Immature natural killer cell (primary cell): ENCODE measurements at regions not wholly inside any gene's neighbourhood (a gene's known extent, or its start where the extent isn't known, plus 50 kb on each side); places are given as distances from the start of the nearest gene placed in this dataset.

Source experiments
- DNase-seq, 3 donors: peaks; one replicate each; pipeline ENCODE4 v3.0.0; 2022; ENCODE audit warnings: mixed read lengths in 1 of 3
- H3K27ac Mint-ChIP-seq, 6 donors: one replicate each; pipeline ENCODE4 v1.8.0; 2020; ENCODE audit warnings: mixed read lengths in 6 of 6, mild to moderate bottlenecking in 5 of 6, inconsistent platforms in 4 of 6, moderate library complexity in 3 of 6
- H3K27me3 Mint-ChIP-seq, 3 donors: one replicate each; pipeline ENCODE4 v1.8.0; 2020 to 2021; ENCODE audit warnings: low read depth in 3 of 3, mild to moderate bottlenecking in 3 of 3, mixed read lengths in 3 of 3, moderate library complexity in 3 of 3, inconsistent platforms in 1 of 3
- H3K36me3 Mint-ChIP-seq, 3 donors: one replicate each; pipeline ENCODE4 v1.8.0; 2020; ENCODE audit warnings: mixed read lengths in 3 of 3, inconsistent platforms in 2 of 3, mild to moderate bottlenecking in 2 of 3
- H3K4me1 Mint-ChIP-seq, 2 donors: one replicate each; pipeline ENCODE4 v1.8.0; 2020; ENCODE audit warnings: inconsistent platforms in 2 of 2, mild to moderate bottlenecking in 2 of 2, mixed read lengths in 2 of 2, moderate library complexity in 1 of 2
- H3K4me3 Mint-ChIP-seq, 5 donors: one replicate each; pipeline ENCODE4 v1.8.0; 2020; ENCODE audit warnings: mild to moderate bottlenecking in 5 of 5, mixed read lengths in 5 of 5, inconsistent platforms in 3 of 5, moderate library complexity in 3 of 5
- H3K9me3 Mint-ChIP-seq, 6 donors: one replicate each; pipeline ENCODE4 v1.8.0; 2020; ENCODE audit warnings: mild to moderate bottlenecking in 6 of 6, mixed read lengths in 6 of 6, inconsistent platforms in 4 of 6, moderate library complexity in 3 of 6

DNA sequence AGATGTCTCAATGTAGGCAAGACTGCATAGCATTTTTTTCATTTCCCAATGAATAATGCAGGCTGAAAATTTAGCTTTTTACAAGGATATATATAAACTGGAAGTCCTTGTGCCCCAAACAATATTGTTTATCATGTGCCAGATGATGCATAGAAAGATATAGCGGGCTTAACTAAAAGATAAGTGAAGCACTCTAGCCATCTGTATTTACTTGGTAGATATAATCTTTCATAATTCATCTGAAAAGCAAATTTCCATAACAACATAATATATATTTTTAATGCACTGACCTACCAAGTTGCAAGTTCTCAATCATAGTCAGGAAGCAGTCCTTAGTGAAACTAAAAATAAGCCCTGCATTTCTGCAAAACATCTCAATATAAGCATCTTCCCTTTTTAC is 653.3 kb downstream of the NLGN4X start:
- no peak overlapping the region for H3K27ac Mint-ChIP-seq
- H3K9me3 Mint-ChIP-seq: peaks cover 0 to 10% (median 0%) of the 10 kb centered on the region in 6 donors
- no peaks in the 10 kb centered on the region for H3K27me3 Mint-ChIP-seq
- no peaks in the 10 kb centered on the region for H3K36me3 Mint-ChIP-seq
- DNase-seq: no peak
- no peak overlapping the region for H3K4me3 Mint-ChIP-seq
- no peaks in the 10 kb centered on the region for H3K4me1 Mint-ChIP-seq

DNA sequence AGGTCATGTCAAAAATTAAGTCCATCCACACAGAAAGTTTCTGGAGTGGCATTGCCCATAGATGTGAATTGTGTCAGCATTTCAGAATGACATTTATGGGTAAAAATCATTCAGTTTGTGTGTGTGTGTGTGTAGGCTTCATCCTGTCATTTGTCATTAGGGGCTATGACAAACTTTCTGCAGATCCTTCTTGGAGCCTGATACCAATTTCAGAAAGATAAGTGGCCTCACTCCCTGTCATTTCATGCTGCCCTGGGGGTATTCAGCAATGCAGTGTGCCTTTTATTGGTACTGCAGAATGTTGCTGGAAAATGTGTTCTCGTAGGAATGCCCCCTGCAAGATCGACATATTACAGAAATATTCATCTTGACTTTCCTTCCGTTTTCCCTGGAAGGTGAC is 659.7 kb downstream of the NLGN4X start:
- Mint-ChIP-seq H3K9me3 (peaks cover 0 to 5% (median 2%) of the 10 kb centered on the region in 6 donors), H3K4me1 (no peaks in the 10 kb centered on the region), H3K27ac (no peak overlapping the region), H3K36me3 (no peaks in the 10 kb centered on the region), H3K4me3 (no peak overlapping the region), H3K27me3 (no peaks in the 10 kb centered on the region)
- DNase-seq: no peak

DNA sequence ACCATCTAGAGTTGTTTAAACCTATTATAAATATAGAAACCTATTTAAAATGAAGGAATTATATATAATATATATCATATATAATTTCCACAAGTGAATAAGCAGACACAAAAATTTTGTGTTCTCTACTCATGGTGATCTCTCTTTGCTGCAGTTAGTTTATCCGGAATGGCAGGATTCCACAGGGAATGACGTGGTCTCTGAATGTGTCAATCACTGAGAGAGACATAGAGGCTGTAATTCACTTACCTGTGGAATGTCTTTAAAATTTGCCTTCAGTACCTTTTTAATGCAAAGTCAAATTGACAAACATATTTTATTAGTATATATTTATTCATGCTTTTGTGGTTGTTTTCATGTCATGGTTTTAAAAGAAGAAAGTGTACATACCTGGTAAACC is 669.3 kb downstream of the NLGN4X start:
- Mint-ChIP-seq H3K4me1 (no peaks in the 10 kb centered on the region), H3K4me3 (no peak overlapping the region), H3K27me3 (peaks cover 0 to 2% (median 0%) of the 10 kb centered on the region in 3 donors), H3K27ac (no peak overlapping the region), H3K9me3 (peaks cover 3 to 41% (median 14%) of the 10 kb centered on the region in 6 donors), H3K36me3 (peaks cover 0 to 5% (median 0%) of the 10 kb centered on the region in 3 donors)
- no peak for DNase-seq

DNA sequence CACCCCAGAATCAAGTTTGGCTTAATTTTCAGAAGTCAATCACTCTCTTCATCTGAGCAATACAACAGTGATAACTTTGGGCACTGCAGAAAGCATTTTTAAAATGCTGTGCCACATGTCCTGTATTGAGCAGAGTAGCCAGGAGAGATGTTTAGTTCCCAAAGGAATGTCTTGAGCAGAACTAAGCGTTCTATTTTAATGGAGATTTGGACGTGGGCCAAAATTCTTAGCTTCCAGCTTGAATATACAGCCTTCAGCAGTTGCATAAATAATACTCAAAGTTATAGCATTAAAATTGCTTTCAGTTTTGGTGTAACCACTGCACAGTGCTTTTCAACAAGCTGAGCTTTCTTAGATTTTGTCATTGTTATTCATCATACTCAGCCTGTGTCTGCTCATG is 679.2 kb downstream of the NLGN4X start:
- Mint-ChIP-seq H3K4me3 (no peak overlapping the region), H3K36me3 (no peaks in the 10 kb centered on the region), H3K27ac (no peak overlapping the region), H3K9me3 (peaks cover 8 to 40% (median 18%) of the 10 kb centered on the region in 6 donors), H3K4me1 (no peaks in the 10 kb centered on the region), H3K27me3 (peaks cover 0 to 3% (median 2%) of the 10 kb centered on the region in 3 donors)
- no peak for DNase-seq

DNA sequence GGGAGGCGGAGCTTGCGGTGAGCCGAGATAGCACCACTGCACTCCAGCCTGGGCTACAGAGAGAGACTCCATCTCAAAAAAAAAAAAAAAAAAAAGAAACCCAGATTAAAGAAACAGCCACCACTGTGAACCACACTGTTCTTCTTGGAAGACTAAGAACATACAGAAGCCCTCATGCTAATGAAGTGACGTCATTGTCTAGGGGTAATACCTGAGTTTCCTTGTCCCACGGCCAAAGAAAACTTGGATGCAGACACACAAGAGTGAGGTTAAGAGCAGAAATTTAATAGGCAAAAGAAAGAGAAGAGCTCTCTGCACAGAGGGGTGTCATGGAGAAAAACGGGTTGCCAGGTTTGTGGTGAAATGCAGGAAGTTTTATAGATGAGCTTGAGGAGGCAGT is 691.6 kb downstream of the NLGN4X start:
- peaks cover 0 to 1% (median 0%) of the 10 kb centered on the region in 3 donors for H3K27me3 Mint-ChIP-seq
- no peak overlapping the region for H3K27ac Mint-ChIP-seq
- no peak for DNase-seq
- no peak overlapping the region for H3K4me3 Mint-ChIP-seq
- peaks cover 3 to 35% (median 7%) of the 10 kb centered on the region in 6 donors for H3K9me3 Mint-ChIP-seq
- no peaks in the 10 kb centered on the region for H3K36me3 Mint-ChIP-seq
- no peaks in the 10 kb centered on the region for H3K4me1 Mint-ChIP-seq

DNA sequence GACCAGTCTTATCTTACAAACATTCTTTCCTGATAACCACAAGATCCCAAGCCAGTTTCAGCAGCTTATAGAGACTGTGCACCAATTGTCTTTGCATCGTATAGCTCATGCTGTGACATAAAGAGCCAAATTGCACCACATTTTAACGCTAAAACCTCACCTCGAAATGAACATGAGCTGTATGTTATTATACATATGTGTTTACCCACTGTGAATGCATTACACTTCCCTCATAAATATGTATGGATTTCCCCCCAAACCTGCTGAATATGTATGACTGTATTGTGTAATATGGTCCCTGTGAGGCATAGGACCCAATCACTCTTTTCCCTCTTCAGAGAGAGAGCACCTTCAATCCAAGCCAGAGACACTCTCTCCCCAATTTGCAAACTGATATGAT is 692.4 kb downstream of the NLGN4X start:
- no peak overlapping the region for H3K27ac Mint-ChIP-seq
- no peak for DNase-seq
- no peak overlapping the region for H3K4me3 Mint-ChIP-seq
- no peaks in the 10 kb centered on the region for H3K36me3 Mint-ChIP-seq
- H3K4me1 Mint-ChIP-seq: no peaks in the 10 kb centered on the region
- peaks cover 3 to 37% (median 11%) of the 10 kb centered on the region in 6 donors for H3K9me3 Mint-ChIP-seq
- peaks cover 0 to 4% (median 0%) of the 10 kb centered on the region in 3 donors for H3K27me3 Mint-ChIP-seq

DNA sequence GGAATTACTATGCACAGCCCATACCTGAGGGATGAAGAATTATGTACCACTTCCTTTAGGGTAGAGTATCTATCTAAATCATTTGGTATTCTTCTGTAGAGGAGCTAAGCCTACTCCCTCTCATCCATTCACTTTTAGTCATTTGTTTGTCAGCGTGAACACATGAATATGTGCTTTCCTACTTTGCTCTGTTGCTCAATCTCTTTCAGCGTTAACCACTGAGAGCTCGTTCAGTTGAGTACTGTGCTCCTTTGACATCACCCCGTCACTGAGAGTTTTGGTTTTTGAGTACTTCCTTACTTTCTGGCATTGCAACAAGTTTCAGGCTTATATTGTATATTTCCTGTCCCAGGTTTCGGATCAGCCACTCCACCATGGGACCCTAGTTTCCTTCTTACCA is 700.6 kb downstream of the NLGN4X start:
- peaks cover 0 to 4% (median 0%) of the 10 kb centered on the region in 3 donors for H3K27me3 Mint-ChIP-seq
- H3K4me3 Mint-ChIP-seq: no peak overlapping the region
- no peak for DNase-seq
- H3K27ac Mint-ChIP-seq: no peak overlapping the region
- peaks cover 7 to 53% (median 11%) of the 10 kb centered on the region in 6 donors for H3K9me3 Mint-ChIP-seq
- no peaks in the 10 kb centered on the region for H3K36me3 Mint-ChIP-seq
- no peaks in the 10 kb centered on the region for H3K4me1 Mint-ChIP-seq

DNA sequence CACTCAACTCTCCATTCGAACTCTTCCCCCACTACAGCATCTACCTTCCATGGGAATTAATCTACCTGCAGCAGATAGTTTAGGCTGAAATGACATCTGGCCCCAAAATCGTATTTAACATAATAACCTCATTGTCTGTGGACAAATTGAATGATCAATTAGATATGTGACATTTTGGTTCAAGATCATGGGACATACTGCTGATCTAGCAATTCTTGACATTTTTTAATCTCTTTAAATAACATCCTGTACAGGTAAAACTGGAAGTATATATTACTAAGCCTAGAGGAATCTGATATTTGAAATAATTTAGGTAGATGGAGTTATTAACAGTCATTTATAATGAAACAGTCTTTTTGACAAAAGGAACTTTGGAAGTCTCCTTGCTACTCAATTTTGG is 702.5 kb downstream of the NLGN4X start:
- Mint-ChIP-seq H3K9me3 (peaks cover 4 to 48% (median 10%) of the 10 kb centered on the region in 6 donors), H3K4me3 (no peak overlapping the region), H3K27ac (no peak overlapping the region), H3K4me1 (no peaks in the 10 kb centered on the region), H3K36me3 (no peaks in the 10 kb centered on the region), H3K27me3 (peaks cover 0 to 1% (median 0%) of the 10 kb centered on the region in 3 donors)
- no peak for DNase-seq

DNA sequence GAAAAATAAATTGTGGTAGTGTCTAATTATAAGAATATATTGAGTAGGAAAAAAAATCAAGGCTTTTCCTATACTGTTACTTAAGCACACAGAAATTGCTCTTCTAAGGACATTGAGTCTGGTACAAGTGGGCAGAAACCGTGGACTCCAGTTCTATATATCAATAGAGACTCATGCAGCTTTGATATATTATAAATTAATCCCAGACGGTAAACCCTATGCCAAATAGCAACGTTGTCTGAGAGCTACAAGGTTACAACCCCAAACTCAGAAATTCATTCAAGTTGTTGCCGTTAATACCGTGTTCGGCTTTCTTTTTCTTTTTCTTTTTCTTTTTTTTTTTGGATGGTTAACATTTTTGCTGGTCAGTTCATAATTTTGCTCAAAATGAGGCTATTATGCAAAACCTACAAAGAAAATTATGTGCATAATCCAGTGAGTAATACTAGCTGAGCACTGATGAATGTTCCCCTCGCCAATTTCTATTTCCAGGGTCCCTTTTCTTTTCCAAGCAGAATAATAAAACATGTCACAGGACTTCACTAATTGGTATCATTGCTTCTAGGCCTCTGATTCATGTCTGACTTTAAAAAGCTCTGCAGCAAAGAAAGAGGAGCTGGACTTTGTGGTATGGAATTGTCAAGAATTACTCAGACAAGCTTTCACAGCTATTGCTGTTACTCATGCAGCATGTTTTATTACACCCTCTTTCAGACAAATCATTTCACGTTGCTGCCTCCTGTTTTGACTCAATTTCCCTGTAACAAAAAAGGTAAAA is 737.7 kb downstream of the NLGN4X start:
- Mint-ChIP-seq H3K9me3 (peaks cover 5 to 35% (median 10%) of the 10 kb centered on the region in 6 donors), H3K27ac (no peak overlapping the region)
- no peak for DNase-seq

DNA sequence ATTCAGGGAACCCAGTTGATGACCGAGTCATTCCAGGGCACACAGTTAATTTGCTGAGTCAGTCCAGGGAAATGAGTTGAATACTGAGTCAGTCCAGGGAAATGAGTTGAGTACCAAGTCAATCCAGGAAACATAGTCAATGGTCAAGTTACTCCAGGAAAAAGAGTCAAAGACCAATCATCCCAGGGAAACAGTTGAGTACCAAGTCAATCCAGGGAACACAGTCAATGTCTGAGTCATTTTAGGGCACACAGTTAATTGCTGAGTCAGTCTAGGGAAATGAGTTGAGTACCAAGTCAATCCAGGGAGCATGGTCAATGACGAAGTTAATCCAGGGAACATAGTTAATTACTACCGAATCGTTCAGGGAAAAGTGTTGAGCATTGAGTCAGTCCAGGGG is 754.4 kb downstream of the NLGN4X start:
- peaks cover 0 to 5% (median 0%) of the 10 kb centered on the region in 3 donors for H3K36me3 Mint-ChIP-seq
- no peak overlapping the region for H3K4me3 Mint-ChIP-seq
- no peak for DNase-seq
- peaks cover 6 to 40% (median 24%) of the 10 kb centered on the region in 6 donors for H3K9me3 Mint-ChIP-seq
- H3K4me1 Mint-ChIP-seq: no peaks in the 10 kb centered on the region
- H3K27ac Mint-ChIP-seq: no peak overlapping the region
- H3K27me3 Mint-ChIP-seq: peaks cover 0 to 4% (median 0%) of the 10 kb centered on the region in 3 donors

More for the DNA sequence above, 737.7 kb downstream of the NLGN4X start:
- Mint-ChIP-seq H3K27me3 (no peaks in the 10 kb centered on the region), H3K36me3 (peaks cover 0 to 4% (median 3%) of the 10 kb centered on the region in 3 donors), H3K4me1 (no peaks in the 10 kb centered on the region), H3K4me3 (no peak overlapping the region)

DNA sequence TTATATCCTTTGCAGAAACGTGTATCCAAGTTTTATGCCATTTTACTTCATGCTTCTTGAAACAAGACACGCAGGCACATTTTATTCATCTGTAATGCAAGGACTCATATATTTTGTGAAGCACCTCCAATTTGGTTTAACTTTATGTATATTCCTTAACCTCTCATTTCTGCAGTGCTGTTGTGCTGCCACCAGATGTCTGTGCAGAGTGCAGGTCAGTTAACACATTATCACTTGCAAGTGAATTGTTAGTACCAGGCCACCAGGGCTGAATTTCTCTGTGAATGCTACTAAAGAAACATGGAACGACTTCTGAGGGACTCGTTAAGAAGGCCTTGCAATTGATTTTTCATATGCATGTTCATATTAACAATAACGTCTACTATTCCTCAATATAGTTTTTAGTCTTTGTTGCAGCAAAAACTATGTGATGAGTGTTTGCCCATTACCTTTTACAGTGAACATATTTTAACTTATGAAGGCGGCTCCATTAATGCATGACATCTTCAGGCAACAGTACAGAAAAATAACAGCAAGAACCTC is 770.3 kb downstream of the NLGN4X start:
- no peak for DNase-seq
- H3K9me3 Mint-ChIP-seq: peaks cover 2 to 36% (median 11%) of the 10 kb centered on the region in 6 donors
- H3K27ac Mint-ChIP-seq: no peak overlapping the region
- peaks cover 0 to 5% (median 0%) of the 10 kb centered on the region in 3 donors for H3K27me3 Mint-ChIP-seq
- peaks cover 0 to 4% (median 0%) of the 10 kb centered on the region in 3 donors for H3K36me3 Mint-ChIP-seq
- H3K4me1 Mint-ChIP-seq: no peaks in the 10 kb centered on the region
- H3K4me3 Mint-ChIP-seq: no peak overlapping the region

DNA sequence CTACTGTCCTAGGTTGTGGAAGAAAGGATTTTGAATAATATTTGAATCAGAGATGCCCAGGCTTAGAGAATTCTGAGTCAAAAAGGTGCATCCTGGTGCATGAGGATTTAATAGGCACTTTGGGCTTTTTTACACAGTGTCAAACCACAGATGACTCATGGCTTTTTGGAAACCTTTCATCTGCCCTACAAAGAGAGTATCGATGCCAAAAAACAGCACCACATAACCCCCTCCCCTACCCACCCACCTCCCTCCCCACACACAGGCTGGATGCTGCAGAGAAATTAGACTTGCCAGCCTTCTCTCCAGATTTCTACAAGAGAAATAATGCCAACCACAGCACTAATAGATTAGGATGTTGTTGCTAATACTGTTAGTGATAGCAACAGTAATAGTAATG is 779.3 kb downstream of the NLGN4X start:
- H3K27me3 Mint-ChIP-seq: no peaks in the 10 kb centered on the region
- H3K27ac Mint-ChIP-seq: no peak overlapping the region
- no peak overlapping the region for H3K4me3 Mint-ChIP-seq
- no peak for DNase-seq
- no peaks in the 10 kb centered on the region for H3K36me3 Mint-ChIP-seq
- H3K4me1 Mint-ChIP-seq: no peaks in the 10 kb centered on the region
- peaks cover 0 to 7% (median under 1%) of the 10 kb centered on the region in 6 donors for H3K9me3 Mint-ChIP-seq

DNA sequence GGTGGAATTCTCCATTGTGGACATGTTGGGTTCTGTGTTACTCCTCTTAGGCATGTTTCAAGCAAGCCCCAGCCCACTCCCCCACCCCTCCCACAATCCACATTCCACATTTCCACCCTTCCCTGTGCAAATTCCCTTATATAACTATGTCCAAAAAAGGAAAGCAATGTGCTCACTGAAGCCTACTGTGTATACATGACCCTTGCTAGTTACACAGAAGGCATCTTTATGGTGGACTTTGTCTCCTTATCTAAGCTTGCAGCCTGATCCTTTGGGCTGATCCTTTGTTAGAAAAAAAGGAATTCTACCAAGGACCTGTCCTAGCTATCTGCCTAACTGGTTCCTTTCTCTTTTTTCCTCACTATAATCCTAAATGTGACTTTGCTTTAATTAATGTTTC is 796.8 kb downstream of the NLGN4X start:
- H3K36me3 Mint-ChIP-seq: no peaks in the 10 kb centered on the region
- H3K9me3 Mint-ChIP-seq: peaks cover 0 to 18% (median 9%) of the 10 kb centered on the region in 6 donors
- H3K27me3 Mint-ChIP-seq: peaks cover 0 to 2% (median 2%) of the 10 kb centered on the region in 3 donors
- no peak for DNase-seq
- H3K27ac Mint-ChIP-seq: no peak overlapping the region
- H3K4me3 Mint-ChIP-seq: no peak overlapping the region
- no peaks in the 10 kb centered on the region for H3K4me1 Mint-ChIP-seq

DNA sequence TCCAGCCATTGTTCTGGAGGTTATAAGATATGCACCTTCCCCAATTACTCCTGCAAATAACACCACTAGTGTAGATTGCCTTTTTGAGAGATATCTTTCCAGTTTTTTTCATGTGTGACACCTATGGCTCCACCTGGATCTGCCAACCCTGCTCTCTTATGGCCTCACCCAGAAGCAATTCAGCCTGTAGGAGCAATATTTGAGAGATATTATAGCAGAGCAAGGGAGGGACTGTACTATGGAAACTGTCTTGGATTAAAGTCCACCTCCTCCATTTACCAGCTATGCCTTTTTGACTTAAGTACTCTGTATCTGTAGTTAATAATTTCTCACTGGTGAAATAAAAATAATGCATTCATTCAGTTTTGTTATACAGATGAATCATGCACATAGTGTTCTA is 803.5 kb downstream of the NLGN4X start:
- no peaks in the 10 kb centered on the region for H3K4me1 Mint-ChIP-seq
- no peak overlapping the region for H3K4me3 Mint-ChIP-seq
- H3K36me3 Mint-ChIP-seq: no peaks in the 10 kb centered on the region
- no peaks in the 10 kb centered on the region for H3K27me3 Mint-ChIP-seq
- DNase-seq: no peak
- H3K27ac Mint-ChIP-seq: no peak overlapping the region
- H3K9me3 Mint-ChIP-seq: peaks cover 2 to 40% (median 10%) of the 10 kb centered on the region in 6 donors
